Epithelial cell of esophagus (primary cell): ENCODE measurements at regions not wholly inside any gene's neighbourhood (a gene's known extent, or its start where the extent isn't known, plus 50 kb on each side); places are given as distances from the start of the nearest gene placed in this dataset.
"Not testable (repeated sequence)": the region's sequence is repeated elsewhere in the genome, so short reads cannot be mapped to it uniquely, and the experiment has no call there.

Source experiments
- DNase-seq: peaks from one replicate; pipeline ENCODE4 v3.0.0; 2010; ENCODE audit warnings: low read depth
- H3K4me3 ChIP-seq: 2 replicates; pipeline ENCODE4 v1.5.1; 2011; ENCODE audit warnings: mild to moderate bottlenecking, low read length, control low read depth
- TF ChIP-seq, protein P1 (sequence below): IDR thresholded peaks from 2 replicates; pipeline ENCODE4 v1.5.1; 2011; ENCODE audit warnings: low read depth, mild to moderate bottlenecking, low read length, control low read depth, inconsistent platforms; ENCODE audit not compliant: insufficient read depth; ENCODE audit errors: missing control alignments

DNA sequence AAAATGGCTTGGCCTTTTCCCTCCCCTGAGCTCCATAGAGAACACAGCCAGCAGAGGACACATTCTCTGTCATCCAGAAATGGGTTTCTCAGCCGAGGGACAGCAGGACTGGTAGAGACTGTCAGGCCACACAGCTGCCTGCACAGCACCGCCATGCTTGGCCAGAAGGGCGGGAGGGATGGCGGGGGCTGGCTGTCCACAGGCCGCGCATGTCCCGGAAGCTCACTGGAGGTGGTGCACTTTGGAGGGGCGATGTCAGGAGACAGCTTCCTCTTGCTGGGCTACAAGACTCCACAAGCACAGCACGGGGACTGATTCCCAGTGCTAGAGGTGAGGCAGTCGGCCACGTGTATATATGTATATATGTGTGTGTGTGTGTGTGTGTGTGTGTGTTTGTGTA is 125.3 kb downstream of the GOLGA6L4 start:
- not testable (repeated sequence) for H3K4me3 ChIP-seq, DNase-seq

DNA sequence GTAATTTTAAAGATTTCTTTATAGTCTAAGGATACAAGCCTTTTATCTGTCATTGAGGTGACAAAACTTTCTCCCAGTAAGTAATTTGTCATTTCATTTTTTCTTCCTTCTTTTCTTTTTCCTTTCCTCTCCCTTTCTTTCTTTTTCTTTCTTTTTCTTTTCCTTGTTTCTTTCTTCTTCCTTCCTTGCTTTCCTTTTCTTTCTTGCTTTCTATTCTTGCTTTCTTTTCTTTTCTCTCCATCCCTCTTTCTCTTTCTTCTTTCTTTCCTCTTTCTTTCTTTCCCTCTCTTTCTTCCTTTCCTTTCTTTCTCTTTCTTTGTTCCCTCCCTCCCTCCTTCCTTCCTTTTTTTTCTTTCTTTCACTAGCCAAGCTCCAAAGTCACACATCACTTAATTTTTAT is 148.8 kb downstream of the GOLGA6L4 start:
- DNase-seq, H3K4me3 ChIP-seq: not testable (repeated sequence)

DNA sequence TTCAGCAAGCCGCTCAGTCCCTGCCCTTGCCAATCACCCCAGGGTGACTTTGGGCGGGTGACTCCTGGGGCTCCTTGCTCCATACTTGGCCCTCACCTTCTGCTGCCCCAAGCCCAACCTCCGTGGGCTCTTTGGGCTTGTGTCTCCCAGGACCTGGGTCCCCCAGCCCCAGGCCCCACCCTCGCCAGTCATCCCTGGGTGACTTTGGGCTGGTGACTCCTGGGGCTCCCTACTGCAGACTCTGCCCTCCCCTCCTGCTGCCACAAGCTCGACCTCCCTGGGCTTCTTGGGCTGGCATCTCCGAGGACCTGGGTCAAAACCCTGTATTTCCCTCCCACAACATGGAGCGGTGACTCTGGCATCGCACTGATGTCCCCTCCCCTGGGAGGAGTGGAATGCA is 151.5 kb downstream of the GOLGA6L4 start:
- DNase-seq: no peak
- no peak overlapping the region for H3K4me3 ChIP-seq
- TF ChIP-seq, protein P1, sequence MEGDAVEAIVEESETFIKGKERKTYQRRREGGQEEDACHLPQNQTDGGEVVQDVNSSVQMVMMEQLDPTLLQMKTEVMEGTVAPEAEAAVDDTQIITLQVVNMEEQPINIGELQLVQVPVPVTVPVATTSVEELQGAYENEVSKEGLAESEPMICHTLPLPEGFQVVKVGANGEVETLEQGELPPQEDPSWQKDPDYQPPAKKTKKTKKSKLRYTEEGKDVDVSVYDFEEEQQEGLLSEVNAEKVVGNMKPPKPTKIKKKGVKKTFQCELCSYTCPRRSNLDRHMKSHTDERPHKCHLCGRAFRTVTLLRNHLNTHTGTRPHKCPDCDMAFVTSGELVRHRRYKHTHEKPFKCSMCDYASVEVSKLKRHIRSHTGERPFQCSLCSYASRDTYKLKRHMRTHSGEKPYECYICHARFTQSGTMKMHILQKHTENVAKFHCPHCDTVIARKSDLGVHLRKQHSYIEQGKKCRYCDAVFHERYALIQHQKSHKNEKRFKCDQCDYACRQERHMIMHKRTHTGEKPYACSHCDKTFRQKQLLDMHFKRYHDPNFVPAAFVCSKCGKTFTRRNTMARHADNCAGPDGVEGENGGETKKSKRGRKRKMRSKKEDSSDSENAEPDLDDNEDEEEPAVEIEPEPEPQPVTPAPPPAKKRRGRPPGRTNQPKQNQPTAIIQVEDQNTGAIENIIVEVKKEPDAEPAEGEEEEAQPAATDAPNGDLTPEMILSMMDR: no peak

DNA sequence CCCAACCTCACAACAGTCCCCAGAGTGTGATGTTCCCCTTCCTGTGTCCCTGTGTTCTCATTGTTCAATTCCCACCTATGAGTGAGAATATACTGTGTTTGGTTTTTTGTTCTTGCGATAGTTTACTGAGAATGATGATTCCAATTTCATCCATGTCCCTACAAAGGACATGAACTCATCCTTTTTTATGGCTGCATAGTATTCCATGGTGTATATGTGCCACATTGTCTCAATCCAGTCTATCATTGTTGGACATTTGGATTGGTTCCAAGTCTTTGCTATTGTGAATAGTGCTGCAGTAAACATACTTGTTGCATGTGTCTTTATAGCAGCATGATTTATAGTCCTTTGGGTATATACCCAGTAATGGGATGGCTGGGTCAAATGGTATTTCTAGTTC is 152.6 kb downstream of the GOLGA6L4 start:
- not testable (repeated sequence) for DNase-seq, H3K4me3 ChIP-seq

DNA sequence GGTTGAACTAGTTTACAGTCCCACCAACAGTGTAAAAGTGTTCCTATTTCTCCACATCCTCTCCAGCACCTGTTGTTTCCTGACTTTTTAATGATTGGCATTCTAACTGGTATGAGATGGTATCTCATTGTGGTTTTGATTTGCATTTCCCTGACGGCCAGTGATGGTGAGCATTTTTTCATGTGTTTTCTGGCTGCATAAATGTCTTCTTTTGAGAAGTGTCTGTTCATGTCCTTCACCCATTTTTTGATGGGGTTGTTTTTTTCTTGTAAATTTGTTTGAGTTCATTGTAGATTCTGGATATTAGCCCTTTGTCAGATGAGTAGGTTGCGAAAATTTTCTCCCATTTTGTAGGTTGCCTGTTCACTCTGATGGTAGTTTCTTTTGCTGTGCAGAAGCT is 153.1 kb downstream of the GOLGA6L4 start:
- not testable (repeated sequence) for H3K4me3 ChIP-seq, DNase-seq

DNA sequence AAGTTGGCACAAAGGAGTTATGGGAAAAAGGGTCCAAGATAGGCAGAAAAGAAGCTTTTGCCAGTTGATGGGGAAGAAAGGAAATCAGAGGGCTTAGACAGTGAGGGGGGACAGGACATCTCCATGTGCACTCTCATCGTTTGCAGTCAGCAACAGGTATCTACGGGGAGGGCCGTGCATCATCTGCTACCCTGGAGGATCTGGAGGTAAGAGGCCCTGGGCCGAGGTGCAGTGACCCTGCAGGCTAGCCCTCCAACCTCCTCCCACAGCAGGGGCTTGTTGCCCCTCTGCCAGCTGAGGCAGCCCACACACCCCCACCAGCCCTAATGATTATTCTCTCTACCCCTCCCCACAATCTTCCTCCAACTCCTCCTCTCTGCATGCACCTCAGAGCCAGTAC is 154.8 kb downstream of the GOLGA6L4 start:
- DNase-seq, H3K4me3 ChIP-seq: not testable (repeated sequence)

DNA sequence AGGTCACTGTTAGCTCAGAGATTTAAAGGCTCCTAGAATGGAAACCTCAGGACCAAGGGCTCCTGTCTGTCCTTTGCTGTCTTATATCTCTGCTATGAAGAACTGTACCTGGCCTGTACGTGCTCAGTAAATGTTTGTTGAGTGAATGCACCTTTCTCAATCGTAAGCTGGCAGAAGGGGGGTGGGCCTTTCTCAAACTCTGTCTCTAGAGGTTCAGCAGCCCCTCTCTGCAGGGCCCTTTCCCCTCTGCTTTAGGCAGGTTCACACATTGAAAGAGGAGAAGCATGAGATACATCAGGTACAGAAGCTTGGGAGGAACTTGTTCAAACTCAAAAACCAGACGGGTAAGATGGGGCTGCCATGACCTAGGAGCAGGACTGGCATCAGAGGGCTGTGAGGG is 155.6 kb downstream of the GOLGA6L4 start:
- DNase-seq: no peak
- TF ChIP-seq, protein P1: no peak

DNA sequence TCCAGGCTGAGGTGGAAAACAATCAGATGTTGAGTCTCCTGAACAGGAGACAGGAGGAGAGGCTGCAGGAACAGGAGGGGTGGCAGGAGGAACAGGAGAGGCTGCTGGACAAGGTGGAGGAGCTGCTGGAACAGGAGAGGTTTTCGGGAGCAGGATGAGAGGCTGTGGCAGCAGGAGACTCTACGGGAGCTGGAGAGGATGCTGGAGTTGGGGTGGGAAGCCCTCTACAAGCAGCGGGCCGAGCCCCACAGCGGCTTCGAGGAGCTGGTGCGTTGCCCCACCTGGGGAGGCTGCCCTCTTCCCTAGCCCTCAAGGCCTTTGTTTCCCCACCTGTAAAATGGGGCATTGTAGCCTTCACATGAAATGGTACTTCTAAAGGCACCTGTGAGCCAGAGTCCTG is 156.4 kb downstream of the GOLGA6L4 start:
- not testable (repeated sequence) for H3K4me3 ChIP-seq

More for the DNA sequence above, 155.6 kb downstream of the GOLGA6L4 start:
- no peak overlapping the region for H3K4me3 ChIP-seq

DNA sequence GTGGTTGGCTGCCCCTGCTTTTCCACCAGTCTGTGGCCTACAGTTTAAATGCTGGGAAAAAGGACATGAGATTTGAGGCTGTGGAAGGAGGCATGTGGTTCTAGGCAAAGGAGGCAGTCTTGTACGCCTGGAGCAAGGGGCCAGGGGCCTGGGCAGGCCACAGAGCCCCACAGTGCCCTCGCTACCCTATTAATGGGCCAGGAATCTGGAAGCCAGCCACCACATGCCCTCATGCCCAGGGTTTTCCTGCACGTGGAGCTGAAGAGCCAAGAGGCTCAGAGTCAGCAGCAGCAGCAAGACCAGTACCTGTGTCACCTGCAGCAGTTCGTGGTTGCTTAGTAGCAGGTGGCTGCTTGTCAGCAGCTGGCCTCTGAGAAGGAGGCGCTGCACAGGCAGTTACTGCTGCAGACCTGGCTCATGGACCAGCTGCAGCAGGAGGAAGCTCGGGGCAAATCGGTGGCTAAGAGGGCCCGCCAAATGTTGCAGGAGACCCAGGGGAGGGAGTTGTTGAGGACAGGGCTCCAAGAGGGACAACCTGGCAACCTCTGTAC is 157.9 kb downstream of the GOLGA6L4 start:
- not testable (repeated sequence) for DNase-seq

More for the DNA sequence above, 156.4 kb downstream of the GOLGA6L4 start:
- DNase-seq: not testable (repeated sequence)

DNA sequence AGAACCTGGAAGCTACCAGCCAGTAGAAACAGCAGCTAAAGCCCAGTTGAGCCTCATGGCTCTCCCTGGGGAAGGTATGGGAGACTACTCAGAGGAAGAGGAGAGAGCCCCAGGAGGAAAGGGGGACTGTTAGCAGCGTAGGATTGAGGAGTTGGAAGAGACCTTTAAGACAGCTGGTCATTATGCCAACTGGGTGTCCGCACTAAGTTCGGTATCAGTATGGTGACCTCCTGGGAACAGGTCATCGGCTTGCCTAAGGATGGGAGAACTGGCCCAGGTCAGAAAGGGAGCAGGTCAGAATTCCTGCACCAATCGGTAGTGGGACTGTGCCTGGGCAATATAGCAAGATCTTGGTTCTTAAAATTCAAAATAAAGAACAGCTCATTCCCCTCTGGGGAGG is 158.4 kb downstream of the GOLGA6L4 start:
- not testable (repeated sequence) for DNase-seq, H3K4me3 ChIP-seq

More for the DNA sequence above, 157.9 kb downstream of the GOLGA6L4 start:
- H3K4me3 ChIP-seq: not testable (repeated sequence)

DNA sequence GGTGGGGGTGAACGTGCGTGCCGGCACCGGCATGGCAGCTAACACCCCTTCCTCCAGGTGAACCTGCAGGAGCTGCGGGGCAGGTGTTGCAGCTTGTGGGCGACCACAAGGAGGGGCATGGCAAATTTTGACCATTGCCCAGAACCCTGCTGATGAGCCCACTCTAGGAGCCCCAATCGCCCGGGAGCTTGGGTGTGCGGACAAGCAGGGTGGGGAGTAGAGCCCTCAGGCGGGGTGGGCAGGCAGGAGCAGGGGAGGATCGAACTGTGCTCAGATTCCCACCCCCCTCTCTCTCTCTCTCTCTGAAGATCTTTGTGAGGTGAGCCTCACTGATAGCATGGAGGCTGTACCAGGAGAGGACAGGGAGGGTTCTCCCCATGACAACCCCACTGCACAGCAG is 159.8 kb downstream of the GOLGA6L4 start:
- not testable (repeated sequence) for DNase-seq, H3K4me3 ChIP-seq

DNA sequence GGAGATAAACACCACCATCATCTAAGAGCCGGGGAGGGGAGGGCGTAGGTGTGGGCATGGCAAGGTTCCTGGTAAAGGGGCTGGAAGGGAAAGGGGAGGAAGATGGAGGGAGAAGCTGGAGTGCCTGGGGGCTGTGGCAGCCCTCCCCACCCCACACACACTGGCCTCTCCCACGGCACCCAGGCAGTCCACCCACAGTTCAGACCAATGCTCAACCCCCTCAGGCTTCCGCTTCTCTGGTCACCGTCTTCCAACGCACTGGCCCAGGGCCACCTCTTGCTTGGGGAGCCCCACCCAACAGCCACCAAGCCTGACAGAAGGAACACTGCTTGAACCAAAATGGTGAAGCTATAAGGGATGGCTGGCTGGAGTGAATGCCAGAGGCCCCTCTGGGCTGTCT is 160.3 kb downstream of the GOLGA6L4 start:
- not testable (repeated sequence) for H3K4me3 ChIP-seq, DNase-seq

DNA sequence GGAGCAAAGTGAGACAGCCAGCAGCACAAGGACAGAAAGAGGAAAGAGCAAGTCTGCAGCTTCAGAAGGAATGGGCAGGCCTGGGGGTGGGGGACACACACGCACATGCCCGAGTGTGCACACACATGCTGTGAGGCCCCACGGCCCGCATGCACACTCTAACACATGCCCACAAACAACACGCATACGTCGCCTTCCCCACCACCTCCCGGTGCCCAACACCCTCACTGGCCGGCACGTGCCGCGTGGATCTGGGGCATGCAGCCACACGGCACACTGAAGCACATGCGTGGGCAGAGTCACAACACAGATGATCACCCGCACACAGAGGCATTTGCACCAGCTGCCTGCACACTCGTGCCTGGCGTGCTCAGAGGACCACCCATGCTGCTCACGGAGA is 161.5 kb downstream of the GOLGA6L4 start:
- not testable (repeated sequence) for H3K4me3 ChIP-seq, DNase-seq

DNA sequence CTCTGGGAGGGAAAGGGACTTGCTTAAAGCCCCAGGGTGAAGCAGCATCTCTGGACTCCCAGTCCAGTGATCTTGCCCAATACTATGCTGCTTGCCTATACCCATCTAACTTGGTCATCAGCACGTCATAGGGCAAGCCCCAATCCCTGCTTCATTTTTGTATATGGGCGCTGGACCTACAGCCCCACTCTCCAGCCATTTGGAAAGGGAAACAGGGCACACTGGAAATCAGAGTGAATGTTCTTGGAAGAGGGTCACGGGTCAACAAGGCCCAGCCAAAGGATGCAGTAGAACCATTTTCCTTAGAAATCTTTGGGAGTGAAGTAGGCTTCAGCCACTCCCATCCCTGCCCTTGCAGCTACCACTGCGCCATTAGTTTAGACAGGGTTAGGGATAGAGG is 162.5 kb downstream of the GOLGA6L4 start:
- H3K4me3 ChIP-seq, DNase-seq: not testable (repeated sequence)
